Left colon (tissue), 2 donors: ENCODE measurements at regions not wholly inside any gene's neighbourhood (a gene's known extent, or its start where the extent isn't known, plus 50 kb on each side); places are given as distances from the start of the nearest gene placed in this dataset.
"Not testable (repeated sequence)": the region's sequence is repeated elsewhere in the genome, so short reads cannot be mapped to it uniquely, and the experiment has no call there.

ENCODE experiments used
- ATAC-seq: fragments of 200-7000 bp; cut with Tn5 transposase; one replicate; pipeline ENCODE4 v1.9.1; 2020; ENCODE audit warnings: mild to moderate bottlenecking, moderate library complexity
- DNase-seq, 2 donors: peaks; one replicate each; pipeline ENCODE4 v3.0.0-alpha.2; 2020
- intact Hi-C, 2 donors: fragments of 100-400 bp; cut with DNase I in 1 of 2; cut with micrococcal nuclease in 1 of 2; formaldehyde crosslinking; loops; one replicate each; pipeline versions ENCODE4 v1.11.2 to v1.14.0; 2022; cut with DNase I, micrococcal nuclease
- donor health status: DM: no; HTN: no; CAD: no.
- donor health status: DM: yes; HTN: yes; CAD: no.

DNA sequence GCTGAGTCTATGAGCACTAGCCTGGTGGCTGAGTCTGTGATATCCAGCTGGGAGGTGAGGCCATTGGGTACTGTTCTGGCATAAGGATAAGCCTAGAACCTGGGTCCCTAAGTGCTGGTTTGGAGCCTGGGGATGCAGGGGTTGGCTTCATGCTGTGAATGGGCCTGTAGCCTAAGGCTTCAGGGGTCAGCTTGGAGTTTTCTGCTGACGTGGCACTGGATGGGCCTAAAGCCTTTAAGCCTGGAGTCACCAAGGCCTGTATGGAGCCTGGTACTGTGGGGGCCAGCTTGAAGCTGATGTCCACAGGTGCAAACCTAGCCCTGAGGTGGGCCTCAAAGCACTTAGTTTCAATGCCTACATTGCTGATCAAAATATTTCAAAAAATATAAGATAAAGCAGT is 979.6 kb upstream of the POU3F4 start:
- ATAC-seq (no peak), DNase-seq (no peak)
- intact Hi-C loops: no loop called here

DNA sequence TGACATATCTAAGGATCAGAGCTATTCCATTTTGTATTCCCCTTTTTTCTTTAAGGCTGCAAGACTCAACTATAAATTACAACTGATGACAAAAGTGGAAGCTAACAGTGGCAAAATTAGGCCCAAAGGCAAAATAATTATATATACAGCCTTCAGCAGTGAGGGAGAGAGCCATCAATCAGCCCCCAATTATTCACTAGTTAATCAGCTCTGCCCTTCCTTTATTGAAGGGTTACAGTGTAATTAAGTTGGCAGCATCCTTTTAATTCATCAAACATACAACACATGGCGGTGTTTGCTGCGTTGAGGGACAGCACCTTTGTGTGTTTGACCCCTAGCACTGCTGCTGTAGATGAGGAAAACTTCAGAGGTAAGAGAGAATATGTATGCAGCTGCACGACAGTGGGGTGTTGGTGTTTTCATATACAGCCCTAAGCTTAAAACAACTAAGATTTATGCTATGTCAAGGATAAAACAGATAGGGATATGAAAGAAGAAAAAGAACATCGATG is 973.9 kb upstream of the POU3F4 start:
- ATAC-seq: no peak
- DNase-seq: no peak
- intact Hi-C loops: no loop called here

DNA sequence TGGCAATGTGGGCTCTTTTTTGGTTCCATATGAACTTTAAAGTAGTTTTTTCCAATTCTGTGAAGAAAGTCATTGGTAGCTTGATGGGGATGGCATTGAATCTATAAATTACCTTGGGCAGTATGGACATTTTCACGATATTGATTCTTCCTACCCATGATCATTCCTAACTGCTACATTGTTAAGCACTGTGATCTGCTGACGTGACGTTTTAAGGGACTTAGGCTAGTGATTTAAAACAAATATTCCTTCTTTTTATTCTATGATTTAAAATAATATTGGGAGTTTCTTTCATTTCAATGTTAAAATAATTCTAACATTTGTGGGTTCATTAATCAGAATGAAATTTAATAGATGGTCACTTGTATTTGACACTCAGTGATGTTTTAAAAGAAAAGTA is 970.9 kb upstream of the POU3F4 start:
- intact Hi-C loops, DNase-seq, ATAC-seq: not testable (repeated sequence)

DNA sequence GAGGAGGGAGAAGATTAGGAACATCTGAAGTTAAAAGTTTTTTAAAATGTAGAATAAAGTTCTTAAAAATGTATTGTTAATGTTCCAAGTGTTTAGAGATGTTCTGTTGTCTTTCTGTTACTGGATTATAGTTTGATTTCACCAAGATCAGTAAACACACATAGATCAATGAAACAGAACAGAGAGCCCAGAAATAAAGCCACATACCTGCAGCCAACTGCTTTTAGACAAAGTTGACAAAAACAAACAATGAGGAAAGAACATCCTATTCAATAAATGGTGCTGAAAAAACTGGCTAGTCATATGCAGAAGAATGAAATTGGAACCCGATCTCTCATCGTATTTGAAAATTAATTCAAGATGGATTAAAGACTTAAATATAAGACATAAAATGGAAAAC is 966.3 kb upstream of the POU3F4 start:
- no peak for ATAC-seq
- DNase-seq: no peak
- intact Hi-C loops: no loop called here

DNA sequence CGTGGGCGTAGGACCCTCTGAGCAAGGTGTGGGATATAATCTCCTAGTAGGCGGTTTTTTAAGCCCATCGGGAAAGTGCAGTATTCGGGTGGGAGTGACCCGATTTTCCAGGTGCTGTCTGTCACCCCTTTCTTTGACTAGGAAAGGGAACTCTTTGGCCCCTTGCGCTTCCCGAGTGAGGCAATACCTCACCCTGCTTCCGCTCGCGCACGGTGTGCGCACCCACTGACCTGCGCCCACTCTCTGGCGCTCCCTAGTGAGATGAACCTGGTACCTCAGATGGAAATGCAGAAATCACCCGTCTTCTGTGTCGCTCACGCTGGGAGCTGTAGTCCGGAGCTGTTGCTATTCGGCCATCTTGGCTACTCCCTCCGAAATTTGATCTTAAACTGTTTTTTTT is 955.9 kb upstream of the POU3F4 start:
- not testable (repeated sequence) for DNase-seq

DNA sequence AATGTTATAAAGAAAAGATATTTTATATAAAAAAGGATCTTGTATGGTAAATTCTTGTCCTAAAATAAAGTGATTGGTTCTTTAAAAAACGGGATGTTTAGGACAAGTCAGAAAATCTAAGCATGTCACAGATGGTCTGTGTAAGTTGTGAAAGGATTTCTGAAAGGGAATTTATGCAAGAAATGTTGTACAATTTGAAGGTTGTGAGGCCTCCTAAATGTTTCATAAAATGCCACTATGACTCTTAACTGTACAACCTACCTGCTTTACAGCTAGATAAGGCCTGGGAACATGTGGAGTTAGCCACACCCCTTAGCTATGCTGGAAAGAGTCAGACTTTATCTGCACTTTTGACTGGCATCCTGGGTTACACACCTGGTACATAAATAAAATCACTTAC is 951.5 kb upstream of the POU3F4 start:
- DNase-seq: no peak
- intact Hi-C loops: no loop called here
- no peak for ATAC-seq

More for the DNA sequence above, 955.9 kb upstream of the POU3F4 start:
- ATAC-seq, intact Hi-C loops: not testable (repeated sequence)

DNA sequence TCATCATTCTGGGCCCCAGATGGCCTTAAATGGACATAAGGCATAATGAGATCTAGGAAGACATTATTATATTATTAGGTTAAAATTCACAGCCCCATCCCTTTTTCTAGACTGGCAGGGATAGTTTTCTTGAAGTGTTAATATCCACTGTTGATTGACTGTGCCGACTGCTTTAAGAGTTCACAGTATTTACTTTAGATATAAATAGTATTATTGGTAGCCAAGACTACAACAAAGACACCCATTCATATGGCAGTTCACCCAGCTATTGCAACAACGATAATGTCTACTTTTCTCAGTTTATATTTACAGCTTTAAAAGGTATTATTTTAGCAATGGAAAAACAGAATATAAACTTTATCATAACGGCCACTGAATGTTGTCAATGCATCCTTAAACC is 922.2 kb upstream of the POU3F4 start:
- ATAC-seq (no peak), DNase-seq (no peak)
- intact Hi-C loops: no loop called here

DNA sequence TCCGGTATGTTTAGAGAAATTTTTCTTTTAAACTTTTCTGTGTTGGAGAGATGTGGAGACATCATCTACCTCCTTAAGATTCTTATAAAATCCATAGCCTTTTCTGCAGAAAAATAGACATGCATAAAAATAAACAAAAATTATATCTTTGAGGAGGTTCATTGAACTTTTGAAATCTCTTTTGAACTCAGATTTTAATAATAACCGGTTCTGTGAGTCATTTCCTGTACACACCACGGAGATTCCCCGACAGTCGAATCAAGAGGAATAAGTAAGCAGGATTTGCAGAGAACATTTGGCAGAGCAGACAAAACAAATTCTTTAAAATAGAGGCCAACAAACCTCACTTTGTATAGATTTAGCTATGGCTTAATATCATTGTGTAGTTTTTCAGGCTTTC is 918.7 kb upstream of the POU3F4 start:
- intact Hi-C loops: no loop called here
- ATAC-seq: no peak

DNA sequence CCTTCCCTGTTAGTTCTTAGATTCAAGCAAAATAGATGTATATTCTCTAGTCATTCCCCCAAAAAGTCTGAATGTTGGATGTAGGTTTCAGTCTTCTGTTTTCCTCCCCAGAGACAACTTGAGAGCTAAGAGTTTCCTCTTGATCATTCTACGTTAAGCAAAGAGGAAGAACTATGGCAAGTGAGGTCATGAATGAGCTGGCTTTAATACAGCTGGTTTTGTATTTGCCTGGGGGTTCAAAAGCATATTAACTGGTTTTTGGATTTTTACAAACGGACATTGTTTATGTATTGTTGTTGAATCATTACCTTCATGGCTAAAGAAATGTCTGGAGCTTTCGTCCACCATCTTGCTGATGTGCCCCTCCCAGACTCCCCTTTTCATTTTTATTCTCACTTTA is 916.7 kb upstream of the POU3F4 start:
- intact Hi-C loops: no loop called here
- DNase-seq: no peak
- ATAC-seq: no peak

More for the DNA sequence above, 918.7 kb upstream of the POU3F4 start:
- no peak for DNase-seq

DNA sequence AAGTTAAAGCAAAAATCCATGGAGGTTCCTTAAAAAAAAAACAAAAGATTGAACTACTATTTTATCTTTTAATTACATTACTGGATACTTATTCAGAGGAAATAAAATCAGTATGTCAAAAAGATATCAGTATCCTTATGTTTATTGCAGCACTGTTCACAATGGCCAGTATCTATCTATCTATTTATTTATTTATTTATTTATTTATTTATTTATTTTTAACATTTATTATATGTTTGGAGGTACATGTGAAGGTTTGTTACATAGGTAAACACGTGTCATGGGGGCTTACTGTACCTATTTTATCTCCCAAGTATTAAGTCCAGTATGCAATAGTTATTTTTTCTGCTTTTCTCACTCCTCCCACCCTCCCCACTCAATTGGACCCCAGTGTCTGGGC is 881.1 kb upstream of the POU3F4 start:
- ATAC-seq (no peak), DNase-seq (no peak)
- intact Hi-C loops: no loop called here

DNA sequence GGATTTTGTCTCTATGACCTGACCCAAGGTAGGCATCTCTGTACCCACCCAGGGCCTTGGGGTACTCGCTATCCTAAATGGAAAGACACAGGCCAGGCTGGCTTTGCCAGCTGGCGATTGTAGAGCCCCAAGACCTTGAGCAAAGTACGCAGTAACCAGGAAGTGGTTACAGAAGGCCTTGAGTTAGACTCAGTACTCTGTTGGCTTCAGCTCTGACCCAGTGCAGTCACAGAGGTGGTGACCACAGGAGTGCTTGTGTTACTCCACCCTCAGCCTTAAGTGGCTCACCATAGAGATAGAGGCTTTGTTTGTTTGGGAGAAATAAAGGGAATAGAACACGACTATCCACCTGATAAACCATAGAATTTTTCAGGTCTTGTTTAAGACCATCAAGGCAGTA is 880.5 kb upstream of the POU3F4 start:
- ATAC-seq (no peak), DNase-seq (no peak)
- intact Hi-C loops: no loop called here

DNA sequence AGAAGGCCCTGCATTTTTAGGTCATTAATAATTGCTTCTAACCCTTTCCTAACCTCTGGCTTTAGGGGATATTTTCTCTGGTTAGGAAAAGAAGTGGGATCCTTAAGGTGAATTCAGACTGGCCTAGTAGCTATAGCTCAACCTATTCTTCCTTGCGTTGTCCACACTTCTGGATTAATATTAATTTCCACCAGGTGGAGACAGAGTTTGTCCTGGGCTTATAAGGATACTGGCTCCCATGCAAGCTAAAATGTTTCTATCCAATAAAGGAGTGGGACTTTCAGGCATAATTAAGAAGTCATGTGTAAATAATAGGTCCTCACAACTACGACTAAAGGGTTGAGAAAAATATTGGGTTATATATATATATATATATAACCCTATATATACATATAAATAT is 860.0 kb upstream of the POU3F4 start:
- no peak for ATAC-seq
- intact Hi-C loops: no loop called here
- no peak for DNase-seq

DNA sequence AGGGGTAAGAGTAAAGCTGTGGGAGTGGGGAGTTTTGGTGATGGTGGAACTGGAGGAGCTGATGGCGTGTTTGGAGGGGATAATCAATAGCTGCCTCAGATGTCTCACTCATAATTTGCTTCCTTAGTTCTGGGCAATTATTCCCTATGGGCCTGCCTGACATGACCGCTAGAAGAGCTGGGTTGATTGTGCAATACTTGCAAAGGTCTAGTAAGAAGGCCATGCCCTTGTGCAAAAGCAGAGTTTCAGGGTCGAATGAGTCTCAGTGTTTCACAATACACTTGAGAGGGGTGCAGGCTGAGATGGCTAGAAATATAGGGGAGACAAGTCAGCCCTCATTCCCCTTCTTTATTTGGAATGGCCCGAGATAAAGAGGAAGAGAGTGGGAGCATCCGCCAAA is 858.4 kb upstream of the POU3F4 start:
- DNase-seq (no peak), ATAC-seq (no peak)
- intact Hi-C loops: no loop called here

DNA sequence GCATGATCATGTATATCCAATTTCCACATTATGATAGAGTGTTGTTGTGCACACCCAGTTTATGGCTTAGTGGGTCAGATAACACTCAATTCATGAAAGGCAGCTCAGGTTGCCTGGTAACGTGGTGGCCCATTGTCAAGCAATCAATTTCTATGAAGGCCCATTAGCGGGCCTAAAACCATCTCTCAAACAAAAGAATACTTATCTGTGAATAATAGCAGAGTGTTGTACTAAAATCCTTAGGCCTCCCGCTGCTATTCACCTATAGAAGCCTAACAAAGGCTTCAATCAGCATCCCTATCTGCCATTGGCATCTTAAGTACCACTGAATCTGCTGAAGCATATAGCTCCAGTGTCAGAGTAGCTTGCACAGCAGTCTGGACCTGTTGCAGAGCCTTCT is 849.6 kb upstream of the POU3F4 start:
- intact Hi-C loops: no loop called here
- ATAC-seq (no peak), DNase-seq (no peak)

DNA sequence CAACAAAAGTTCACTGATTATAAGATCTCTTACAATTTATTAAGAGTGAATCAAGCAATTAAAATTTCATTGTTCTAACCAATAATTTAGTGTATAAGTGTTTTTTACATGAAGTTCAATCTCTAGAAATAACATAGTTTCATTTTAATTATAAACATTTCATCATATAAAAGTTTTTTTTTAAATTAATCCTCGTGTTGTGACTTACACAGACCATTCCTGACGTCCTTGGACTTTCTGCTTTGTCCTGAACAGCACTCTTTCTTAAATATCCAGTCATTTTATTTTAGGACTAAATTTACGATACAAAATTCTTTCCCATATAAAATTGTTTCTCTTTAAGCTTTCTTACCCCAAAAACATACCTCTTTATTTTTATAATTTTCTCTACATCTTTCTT is 841.7 kb upstream of the POU3F4 start:
- intact Hi-C loops: no loop called here
- ATAC-seq (no peak), DNase-seq (no peak)

DNA sequence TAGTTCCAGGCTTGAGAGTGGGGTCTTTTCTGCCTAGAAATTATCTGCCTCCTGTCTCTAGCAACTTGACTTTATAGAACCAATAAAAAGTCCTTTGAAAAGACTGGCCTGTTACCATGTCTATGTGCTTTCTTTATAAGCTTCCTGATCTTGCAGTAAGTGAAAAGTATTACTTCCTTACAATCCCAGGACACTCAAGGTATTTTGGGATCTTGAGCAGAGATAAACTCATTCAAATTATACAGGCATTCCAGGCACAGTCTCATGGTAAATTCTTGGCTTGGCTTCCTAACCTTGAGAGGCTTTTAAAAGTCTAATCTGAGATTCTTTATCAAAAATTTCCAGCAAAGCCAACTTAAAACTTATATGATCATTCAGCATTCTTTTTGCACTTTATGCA is 833.0 kb upstream of the POU3F4 start:
- DNase-seq (no peak), ATAC-seq (no peak)
- intact Hi-C loops: no loop called here

DNA sequence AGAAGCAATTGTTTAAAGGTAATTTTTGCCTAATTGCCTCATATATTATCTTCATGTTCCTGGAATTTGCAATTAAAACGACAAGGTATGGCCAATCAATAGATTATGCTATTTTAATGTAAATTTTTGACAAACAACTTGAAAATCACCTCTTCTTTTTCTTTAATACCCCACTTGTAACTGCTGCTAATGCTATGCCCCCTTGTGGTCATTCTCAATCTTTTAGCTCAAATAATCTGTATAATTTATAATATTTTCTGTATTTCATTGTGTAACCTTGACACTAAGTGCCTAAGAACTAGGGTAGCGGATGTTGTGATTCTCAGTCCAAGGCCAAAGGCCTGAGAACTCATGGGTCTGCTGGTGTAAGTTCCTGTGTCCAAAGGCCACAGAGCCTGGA is 831.7 kb upstream of the POU3F4 start:
- no peak for ATAC-seq
- intact Hi-C loops: no loop called here
- DNase-seq: no peak

DNA sequence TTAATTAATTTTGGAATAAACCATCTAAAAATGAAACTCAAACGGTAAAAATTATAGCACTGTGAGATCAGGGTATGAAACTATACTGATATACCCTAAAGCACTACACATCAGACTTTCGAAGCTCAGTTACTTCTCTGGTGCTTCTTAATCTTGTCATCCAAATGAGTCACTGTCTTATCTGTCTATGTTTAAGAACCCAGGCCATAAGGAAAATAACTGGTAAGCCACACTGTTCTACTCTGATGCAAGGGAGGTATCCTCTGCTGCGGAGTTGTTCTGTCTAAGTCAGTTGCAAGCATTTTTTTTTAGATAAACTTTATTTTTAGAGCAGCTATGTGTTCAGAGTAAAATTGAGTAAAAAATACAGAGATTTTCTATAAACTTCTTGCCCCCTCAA is 830.8 kb upstream of the POU3F4 start:
- ATAC-seq (no peak), DNase-seq (no peak)
- intact Hi-C loops: no loop called here

DNA sequence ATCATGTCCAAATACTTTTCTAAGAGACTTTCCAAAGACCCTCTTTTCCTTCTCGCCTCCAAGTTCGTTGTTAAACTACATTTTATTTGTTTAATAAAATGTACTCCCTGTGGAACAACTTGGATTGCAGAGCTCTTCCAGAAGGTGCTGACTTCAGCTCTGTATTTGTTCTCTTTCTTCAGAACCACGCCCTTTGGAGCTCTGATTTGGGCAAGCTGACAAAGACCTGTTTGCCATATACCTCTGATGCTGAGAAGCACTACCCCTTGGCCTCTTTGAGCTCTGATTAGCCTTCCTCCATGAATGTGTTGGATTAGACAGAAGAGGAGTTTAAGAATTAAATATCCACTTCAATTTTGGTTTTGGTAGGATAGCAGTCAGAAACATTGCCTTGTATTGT is 815.1 kb upstream of the POU3F4 start:
- intact Hi-C loops: no loop called here
- DNase-seq: no peak
- ATAC-seq: no peak

DNA sequence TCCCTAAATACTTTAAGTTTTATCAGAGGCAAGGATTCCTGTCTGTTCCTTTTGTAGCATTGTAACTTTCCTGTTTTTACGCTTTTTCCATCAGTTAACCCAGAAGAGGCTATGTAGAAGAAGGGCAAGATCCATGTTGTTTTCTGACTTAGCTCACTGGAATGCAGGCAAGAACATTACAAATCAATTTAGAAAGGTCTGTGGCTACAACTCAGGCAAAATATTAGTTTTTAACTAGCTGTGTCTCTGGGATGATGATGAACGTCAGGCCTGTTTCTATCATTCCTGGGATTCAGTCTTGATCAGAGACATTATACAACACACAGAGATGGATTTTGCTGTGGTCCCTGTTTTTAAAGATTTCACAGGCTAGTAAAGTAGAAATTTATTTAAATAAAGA is 813.0 kb upstream of the POU3F4 start:
- no peak for DNase-seq
- ATAC-seq: no peak
- intact Hi-C loops: no loop called here

DNA sequence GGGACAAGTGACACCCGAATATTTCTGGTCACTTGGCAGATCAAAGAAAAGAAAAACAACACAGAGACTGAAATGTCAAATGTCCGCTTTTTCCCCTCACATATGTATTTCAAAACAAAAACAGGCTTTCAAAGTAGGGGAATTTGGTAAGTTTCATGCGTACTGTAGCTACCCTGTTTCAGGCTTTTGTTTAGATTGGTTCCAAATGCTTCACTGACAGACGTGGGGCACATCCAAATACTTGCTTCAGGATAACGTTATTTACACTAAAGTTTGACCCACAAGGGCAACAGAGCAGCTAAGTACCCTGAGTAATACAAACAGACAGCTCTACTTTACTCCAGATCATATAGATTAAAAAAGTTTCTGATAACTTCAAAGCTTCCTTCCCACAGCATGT is 804.5 kb upstream of the POU3F4 start:
- ATAC-seq (no peak), DNase-seq (no peak)
- intact Hi-C loops: no loop called here

DNA sequence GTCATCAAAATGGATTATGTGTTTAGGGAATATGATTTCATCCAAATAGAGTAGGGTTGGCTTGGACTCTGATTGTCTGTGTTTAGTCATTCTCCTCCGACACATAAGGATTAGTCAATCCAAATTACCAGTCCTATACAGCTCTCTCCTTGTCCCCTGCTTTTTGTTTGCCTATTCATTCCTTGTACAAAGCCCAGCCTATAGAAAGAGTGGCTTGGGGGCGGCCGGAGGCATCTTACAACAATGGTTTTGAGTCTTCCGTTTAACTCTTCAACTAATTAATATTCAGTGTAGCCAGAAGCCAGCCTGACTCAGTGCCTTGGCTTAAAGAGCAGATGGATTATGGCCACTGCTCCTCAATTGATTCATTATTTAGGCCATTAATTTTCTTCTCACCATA is 796.6 kb upstream of the POU3F4 start:
- ATAC-seq: no peak
- no peak for DNase-seq
- intact Hi-C loops: no loop called here
